NCI-H524 (cell line): ENCODE measurements at regions not wholly inside any gene's neighbourhood (a gene's known extent, or its start where the extent isn't known, plus 50 kb on each side); places are given as distances from the start of the nearest gene placed in this dataset.
"Not testable (repeated sequence)": the region's sequence is repeated elsewhere in the genome, so short reads cannot be mapped to it uniquely, and the experiment has no call there.

Source experiments
- DNase-seq, 2 experiments: peaks; one replicate each; lab custom pipeline; 2025; lab: John Stamatoyannopoulos, UW

DNA sequence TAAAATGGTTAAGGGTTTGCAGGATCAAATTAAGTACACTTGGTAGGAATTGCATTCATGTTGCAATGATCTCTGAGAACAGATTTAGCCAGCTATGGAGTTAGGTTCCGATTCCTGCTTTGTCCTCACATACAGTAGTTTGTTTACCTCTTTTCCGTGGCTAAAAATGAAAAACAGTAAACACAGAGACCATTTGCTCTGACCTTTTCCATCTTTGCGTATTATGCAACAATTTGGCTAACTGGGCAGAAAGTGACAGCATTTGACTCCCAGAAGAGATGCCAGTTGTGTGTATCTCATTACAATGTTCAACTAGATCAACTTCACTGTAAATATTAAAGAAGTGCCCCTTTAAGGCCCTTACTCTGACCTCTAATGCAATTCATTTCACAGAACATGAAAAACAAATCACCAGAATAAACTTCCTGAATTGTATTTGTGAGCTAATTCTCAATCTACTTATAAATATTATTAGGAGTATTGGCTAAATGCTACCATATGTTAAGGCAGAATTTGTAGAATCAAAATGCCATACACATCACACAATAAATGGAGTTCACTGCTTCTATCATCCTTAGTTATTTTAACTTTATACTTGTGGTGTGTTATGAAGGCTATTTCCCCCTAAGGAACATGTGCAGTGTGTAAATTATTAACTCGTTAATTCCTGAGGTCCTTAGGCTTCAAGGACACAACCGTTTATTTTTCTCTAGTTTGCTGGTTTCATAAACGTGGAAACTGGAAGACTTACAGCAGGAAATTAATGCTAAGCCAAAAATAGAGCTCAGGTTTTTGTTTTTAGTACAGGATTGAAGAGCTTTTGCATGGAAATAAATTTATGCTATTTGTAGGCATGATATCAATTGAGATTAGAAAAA is 380.7 kb upstream of the CITED2 start:
- no peak for DNase-seq

DNA sequence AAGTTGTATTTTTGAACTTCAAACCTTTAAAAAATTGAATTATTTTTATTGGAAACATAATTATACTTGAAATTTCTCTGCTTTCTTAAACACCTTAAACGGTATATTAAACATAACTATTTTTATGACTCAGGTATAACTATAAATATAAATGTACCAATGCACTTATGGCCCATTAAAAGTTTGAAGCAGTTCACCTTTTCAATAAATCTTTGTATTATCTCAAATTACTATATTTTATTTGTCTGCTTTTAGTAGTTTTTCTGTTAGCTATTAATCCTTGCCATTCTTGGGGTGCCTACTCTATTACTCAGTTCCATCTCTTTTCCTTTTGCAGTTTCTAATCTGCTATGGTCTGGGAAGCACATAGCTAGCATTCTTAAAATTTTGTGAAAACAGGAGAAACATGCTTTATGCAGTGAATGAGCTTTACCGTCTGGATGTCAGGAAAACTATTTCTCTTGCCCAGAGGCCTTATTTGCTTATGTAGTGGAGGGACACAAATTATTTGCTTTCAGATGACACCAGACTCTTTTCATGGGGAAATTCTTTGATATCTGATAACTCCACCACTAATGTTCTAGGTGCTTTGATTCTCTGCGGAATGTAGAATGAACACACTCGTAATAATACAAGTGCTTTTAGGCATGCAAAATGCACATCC is 378.9 kb upstream of the CITED2 start:
- no peak for DNase-seq

DNA sequence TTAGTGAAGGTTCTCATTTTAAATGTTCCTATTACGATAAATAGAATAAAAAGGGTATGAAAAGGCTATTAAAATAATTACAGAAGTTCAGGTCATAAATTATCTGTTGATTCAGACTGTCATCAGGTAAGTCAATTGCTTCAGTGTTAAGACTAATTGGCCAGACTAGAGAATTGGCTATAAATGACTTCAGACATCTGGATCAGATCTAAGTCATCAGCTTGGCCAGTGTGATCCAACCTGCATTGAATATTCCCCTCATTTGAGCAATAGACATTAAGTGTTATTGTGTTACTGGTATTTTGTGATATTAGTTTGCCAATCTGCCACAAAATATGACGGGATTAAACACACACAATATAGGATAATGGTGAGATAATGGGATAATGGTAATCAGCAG is 377.6 kb upstream of the CITED2 start:
- peak in 1 of 2 experiments; percentile 28 for DNase-seq

DNA sequence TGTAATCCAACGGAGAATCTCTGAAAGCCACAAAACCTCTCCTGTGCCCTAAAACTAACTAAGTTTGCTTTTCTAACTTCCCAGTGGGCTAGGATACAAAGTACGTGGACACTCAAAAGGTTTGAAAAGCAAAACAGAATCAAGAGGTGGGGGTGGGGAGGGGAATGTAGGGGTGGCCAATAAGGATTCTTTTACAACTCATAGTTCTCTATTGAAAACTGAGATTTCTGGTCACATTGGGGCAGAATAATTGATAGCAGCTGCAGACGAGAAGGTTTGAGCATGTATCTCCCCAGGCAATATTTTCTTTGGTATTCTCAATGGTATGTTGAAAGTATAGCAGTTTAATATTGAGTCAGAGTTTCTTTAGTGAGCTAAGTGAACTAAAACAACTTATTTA is 376.7 kb upstream of the CITED2 start:
- DNase-seq, result no peak

DNA sequence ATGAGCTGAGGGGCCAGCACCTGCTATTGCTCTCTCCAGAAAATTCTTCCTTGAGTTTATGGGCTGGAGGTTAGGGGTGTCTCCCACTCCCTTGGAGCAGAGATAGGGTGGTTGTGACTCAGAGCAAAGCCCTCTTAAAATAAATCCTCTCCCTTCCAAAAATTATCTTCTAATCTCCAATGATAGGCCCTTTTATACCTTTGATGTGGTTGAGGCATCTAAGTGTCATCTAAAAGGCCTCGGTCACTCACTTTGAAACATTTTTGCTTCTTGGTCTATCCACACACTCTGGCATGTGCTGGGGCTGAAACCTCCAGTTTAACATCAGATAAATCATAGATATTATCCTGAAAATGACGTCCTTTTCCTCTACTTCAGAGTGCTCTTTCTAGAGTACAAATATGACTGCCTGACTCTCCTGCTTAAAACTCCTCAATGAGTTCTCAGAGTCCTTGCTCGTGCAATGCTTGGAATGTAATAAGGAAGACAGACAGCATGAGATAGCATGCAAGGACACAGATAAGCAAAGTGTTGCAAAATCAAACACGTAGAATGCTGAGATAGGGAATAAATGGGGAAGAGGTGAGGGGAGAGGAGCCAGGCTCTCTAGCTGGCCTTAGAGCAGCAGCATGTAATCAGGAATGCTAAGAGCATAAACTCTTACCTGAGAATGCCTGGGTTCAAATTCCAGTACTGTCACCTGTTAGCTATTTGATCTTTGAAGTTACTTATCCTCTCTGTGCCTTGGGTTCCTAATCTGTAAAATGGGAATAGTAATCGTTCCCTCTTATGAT is 374.1 kb upstream of the CITED2 start:
- DNase-seq, result no peak

DNA sequence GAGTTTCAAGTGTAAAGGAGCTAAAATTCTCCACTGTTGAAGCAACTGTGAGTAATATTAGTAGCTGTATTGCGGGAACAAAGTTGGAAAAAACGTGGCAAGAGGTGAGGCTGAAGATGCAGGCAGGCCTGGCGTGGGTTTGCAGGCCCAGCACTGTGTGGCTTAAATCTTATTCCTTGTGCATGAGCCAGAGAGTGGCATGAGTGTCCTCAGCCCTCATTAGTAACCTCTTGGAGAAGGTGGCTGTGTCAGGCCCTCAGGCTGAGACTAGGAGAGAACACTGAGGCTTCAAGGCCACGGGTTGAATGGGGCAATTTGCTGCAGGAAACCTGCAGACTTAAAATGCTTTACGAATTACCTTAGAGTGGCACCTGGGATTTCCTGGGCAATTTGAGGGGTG is 372.7 kb upstream of the CITED2 start:
- DNase-seq, result no peak

DNA sequence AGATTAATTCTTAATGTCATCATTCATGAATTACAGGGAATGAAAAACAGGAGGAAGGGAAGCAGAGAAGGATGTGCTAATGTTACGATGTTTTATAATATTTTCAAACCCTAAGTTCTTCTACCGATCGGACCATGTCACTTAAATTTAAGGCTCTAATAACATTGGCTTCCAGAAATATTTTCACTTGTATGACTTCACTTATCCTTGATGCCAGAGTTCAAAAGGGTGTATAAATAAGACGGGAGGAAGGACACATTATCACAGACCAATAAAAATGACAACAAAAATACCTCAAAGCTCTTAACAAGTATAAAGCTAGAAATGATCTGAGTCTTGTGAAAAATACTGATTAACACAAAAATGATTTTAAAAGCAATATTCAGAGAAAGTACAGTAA is 370.4 kb upstream of the CITED2 start:
- no peak for DNase-seq

DNA sequence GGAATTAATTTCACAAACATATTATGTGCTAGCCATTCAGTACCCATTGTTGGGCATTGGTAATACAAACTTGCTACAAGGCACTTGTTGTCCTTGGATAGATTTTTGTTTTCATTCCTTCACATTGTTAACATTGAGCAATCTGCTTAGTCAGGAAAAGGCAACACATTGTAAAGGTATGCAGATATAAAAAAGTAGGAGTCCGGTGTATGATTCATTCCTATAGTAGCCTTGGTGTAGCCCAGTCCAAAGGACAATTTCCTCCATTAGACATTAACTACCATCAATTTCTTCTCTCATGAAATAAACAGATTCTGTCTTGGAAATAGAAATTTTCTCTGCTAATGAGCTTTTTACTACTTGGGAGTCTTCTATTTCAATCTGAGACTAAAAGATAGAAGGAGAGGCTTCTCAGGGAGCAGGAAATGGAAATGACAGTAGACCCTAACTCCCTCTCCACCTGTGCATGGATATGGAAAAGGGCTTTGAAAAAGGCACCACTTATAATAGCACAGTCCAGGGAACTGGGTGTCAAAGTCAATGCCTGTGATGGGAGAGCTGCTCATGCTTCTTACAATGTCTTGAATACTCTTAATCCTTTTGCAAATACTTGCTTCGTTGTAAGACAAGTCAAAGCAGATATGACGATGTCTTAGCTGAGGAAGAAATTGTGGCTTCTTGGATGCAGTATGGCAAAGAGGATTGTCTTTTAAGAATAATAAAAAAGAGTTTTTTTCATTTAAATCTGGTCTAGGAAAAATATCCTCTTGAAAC is 369.4 kb upstream of the CITED2 start:
- no peak for DNase-seq

DNA sequence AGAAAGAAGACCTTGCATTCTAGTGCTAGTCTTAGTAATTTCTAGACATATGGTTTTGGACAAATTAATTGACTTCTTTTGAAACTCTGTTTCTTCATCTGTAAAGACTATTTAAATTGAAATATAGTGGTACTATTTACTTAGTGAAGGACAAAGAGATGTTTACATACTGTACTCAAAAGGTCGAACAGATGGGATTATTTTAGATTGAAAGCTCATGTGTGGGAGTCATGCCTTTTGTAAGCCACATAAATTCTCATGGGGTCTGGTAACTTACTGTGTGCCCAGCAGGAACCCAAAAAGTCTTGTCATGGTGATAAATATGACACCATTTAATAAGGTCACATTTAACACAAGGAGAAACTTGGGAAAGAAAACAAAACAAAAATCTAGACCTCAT is 368.2 kb upstream of the CITED2 start:
- no peak for DNase-seq

DNA sequence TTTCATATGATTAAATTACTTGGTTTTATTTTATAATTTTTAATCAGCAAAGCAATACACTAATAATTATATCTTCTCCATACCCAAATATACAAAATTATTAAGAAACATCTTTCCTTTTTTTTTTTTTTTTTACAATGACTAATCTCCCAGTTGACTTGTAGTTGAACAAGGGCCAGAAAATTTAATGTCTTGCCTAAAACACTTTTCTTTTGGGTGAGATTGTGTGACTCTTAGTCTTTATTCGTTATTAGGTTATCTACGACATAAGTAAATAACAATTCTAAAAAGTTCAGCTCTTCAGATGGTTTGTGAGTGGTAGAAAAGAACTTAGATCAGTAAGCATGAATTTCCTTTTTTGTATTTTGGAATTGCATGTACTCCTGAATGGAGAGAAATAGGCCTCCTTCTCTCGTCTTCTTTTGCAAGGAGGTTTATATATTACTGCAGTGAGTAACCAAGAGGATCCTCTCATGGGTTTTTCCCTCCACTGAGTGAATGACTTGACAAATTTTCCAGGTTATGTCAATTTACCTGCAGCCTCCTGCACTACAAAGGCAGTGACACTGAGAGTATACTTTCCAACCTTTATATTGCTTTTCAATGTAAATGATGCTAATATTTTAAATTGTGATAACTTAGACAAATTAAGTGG is 364.5 kb upstream of the CITED2 start:
- no peak for DNase-seq

DNA sequence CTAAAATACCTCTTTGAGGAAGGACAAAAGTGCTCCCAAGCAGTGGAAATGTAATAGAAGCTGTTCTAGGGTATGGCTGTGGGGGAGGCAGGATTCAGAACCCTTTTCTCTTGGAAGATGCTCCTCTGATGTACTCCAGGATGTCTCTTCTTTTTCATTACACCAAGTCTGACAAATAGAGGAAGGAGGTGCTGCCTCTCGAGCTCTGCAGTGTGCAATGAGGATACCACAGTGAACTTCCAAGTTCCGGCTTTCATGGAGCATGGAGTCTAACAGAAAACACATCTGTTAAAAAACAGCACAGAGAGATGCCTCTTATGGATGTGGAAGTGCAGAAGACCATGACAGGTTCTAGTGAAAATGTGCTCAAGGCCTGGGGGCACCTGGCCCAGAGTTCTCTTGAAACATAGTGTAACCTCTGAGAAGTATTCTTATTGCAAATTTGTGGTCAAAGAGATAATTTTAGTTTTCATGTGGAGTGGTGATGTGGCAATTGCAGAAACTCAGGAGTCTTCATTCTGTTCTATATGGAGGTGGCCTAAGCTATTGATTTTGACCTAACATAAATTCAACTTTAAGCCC is 362.0 kb upstream of the CITED2 start:
- DNase-seq, result no peak

DNA sequence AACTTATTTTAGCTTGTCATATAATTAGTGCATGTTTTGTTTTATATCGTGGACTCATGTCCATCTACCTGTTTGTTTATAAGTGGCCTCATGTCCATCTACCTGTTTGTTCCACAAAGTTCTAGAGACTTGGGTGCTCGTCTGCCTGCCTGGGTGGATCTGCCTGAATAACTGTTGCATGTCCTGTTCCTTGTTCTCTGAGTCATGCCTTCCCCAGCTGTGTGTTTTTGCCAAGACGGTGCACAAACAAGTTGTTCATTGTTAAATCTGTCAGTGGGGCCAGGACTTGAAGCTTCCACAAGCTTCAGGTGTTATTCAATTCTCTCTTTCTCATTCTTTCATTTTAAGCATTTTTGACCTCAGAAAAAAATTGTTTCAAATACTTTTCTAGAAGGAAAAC is 358.0 kb upstream of the CITED2 start:
- no peak for DNase-seq

DNA sequence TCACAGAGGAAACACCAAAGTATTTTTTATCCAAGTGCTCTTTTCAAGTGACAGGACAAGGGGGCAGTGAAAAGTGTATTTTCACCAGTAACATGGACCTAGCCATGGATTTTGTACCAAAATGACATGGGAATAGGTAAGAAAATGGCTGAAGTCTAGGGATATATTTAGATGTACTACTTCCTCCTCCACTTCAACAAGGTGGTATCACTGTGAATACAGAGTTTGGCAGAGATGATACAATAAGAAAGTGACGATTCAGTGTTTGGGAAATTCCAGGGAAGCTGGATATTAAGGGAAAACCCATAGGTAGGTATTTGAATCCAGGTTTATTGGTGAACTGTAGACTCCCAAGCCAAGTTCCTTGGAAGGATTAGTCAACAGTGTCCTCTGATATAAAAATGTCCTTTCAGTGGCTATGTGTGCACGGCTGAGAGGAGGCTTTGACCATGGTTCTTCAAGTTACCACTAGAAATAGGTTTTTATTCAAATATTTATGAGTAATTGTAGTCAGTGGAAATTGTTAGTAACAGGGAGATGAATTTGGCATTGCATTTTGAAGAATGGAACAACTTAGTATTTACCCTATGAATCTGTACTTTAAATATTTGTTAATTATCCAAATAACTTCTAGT is 356.0 kb upstream of the CITED2 start:
- no peak for DNase-seq

DNA sequence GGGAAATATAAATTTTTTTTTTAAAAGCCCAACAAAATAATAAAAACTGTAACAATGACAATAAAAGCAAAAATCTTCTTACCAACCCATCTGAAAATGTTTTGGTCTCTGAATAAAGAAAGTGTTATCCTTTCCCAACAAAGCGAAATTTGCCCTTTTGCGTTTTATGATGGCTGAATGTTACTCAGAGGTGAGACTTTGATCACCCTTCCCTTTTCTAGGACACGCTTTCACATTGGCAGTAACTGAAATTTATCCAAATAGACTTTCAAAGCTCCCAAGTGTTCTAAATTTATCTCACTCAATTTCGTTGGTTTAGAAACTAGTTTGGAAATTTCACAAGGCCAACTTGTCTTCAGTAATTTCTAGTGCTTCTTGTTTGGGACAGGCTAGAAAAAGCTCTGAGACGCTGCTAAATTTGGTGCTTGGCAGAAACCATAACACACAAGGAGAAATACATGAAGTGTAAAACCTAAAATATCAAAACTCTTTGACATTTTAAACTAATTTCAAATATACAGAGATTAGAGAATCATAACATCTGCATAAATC is 354.5 kb upstream of the CITED2 start:
- DNase-seq, result no peak

DNA sequence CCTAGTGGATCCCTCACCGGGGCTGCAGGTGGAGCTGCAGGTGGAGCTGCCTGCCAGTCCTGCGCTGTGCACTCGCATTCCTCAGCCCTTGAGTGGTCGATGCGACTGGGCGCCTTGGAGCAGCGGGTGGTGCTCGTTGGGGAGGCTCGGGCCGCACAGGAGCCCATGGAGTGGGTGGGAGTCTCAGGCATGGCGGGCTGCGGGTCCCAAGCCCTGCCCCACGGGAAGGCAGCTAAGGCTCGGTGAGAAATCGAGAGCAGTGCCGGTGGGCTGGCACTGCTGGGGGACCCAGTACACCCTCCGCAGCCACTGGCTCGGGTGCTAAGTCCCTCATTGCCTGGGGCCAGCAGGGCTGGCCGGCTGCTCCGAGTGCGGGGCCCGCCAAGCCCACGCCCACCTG is 351.8 kb upstream of the CITED2 start:
- not testable (repeated sequence) for DNase-seq

DNA sequence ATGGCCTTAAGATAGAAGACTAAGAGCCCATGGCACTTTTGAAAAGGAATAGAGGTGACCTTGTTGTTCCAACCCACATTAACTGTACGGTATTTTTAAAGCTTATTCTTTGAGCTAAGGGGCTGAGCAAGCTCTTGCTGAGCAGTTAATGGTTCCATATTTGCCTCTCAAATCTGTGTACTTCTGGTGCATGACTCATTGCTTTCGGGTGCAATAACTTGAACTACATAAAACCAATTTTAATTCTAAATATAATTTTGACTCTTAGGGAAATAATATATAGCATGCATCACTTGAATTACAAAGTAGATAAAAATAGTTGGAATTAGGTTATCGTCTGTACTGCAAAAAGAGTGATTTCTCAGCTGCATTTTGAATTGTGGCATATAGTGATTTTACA is 348.1 kb upstream of the CITED2 start:
- no peak for DNase-seq

DNA sequence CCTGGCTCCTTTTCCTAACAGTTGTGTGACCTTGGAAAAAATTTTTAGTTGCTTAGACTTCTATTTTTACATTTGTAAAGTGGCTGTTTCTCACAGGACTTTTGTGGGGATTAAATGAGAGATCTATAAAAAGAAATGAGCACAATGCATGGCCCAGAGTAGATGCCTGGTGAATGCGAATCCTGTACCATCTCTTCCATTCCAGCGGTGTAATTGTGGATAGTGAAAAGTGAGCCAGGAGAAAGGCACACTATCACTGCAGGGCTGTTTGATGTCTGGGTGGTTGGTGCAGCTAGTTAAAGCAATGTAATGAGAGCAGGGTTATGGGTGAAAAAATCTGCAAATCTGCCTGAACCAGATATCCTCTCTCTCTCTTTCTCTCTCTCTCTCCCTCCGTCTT is 347.5 kb upstream of the CITED2 start:
- DNase-seq, result no peak

DNA sequence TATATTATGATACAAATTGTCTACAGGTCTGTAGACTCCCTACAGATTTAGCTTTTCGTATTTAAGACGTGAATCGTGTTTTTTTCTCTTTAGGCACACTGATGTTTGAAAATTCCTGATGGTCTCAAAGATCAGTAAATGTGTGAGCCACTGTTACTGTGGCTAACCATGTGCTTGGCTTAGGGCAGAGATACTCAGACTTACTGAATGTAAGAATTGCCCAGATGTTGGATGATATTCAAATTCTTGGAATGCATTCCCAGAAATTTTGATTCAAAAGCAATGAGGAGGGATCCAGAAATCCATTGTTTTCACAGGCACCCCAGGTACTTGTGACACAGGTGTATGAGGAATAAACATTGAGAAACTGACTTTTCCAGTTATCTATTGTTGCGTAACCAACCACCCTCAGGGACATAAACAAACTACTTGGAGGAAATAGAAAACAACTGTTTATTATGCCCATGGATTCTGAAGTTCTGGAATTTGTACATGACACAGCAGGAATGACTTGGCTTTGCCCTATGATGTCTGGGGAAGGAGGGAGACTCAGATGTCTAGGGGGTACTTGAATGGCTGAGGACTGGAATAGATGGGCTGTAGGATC is 339.6 kb upstream of the CITED2 start:
- no peak for DNase-seq

DNA sequence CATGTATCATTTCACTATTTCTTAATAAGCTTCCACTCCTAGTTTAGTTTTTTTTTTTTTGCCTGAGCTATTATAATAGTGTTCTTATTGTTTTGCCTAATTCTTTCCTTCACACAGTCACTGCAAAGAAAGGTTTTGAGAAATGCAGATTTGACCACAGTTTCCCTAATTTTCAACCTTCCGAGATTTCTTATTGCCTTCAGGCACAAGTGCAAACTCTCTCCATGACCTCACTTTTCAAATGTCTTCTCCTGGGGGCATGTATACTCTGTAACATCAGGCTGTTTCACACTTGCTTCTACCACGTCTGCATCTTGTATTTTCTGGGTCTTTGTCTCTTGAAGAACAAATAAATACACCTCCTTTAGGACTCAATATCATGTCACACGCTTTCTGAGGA is 339.0 kb upstream of the CITED2 start:
- no peak for DNase-seq

DNA sequence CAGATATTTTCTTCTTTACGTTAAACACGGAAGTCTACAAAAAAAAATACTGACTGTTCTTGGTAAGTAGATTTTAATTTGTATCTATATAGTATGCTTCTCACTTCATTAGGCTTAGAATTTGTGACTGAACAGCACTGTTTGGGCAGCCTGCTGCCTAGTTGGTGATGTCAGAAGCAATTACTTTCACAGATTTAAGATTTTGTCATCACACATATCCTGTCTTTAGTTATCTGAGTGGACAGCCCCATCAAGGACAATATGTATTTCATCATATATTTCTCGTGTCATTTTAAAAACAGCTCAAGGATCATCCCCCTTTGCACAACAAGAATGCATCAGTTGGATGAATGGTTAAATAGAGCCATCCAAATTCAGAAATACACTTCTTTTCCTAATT is 338.4 kb upstream of the CITED2 start:
- no peak for DNase-seq
